ENCODE measurements at regions not wholly inside any gene's neighbourhood (a gene's known extent, or its start where the extent isn't known, plus 50 kb on each side); places are given as distances from the start of the nearest gene placed in this dataset.

DNA sequence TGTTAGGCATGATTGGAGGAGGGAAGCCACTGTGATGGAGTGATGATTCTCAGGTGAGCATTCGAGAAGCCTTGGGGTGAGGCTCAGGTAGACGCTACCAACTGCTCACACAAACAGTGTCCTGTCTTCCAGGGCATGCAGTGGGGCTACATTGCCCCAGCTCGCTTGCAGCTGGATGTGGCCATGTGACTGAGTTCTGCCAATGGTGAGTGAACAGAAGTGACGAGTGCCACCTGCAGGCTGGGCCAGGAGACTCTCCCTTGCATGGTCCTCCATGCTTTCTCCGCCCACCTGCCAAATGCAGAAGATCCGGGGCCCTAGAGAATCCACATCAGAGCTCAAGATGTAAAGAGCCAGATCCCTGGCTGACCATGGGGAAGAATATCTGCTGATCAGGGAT is 195.9 kb downstream of the BCR start:
- TF ChIP-seq, protein P1, sequence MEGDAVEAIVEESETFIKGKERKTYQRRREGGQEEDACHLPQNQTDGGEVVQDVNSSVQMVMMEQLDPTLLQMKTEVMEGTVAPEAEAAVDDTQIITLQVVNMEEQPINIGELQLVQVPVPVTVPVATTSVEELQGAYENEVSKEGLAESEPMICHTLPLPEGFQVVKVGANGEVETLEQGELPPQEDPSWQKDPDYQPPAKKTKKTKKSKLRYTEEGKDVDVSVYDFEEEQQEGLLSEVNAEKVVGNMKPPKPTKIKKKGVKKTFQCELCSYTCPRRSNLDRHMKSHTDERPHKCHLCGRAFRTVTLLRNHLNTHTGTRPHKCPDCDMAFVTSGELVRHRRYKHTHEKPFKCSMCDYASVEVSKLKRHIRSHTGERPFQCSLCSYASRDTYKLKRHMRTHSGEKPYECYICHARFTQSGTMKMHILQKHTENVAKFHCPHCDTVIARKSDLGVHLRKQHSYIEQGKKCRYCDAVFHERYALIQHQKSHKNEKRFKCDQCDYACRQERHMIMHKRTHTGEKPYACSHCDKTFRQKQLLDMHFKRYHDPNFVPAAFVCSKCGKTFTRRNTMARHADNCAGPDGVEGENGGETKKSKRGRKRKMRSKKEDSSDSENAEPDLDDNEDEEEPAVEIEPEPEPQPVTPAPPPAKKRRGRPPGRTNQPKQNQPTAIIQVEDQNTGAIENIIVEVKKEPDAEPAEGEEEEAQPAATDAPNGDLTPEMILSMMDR (IDR thresholded peaks at IDR 0.05; ENCODE audit: insufficient read depth, low read length, poor library complexity, severe bottlenecking), result peak; percentile 58
- no peak for TF ChIP-seq EZH2phosphoT487 (conservative IDR thresholded peaks at IDR 0.05; ENCODE audit: low read length)
